ENCODE measurements at regions not wholly inside any gene's neighbourhood (a gene's known extent, or its start where the extent isn't known, plus 50 kb on each side); places are given as distances from the start of the nearest gene placed in this dataset.

- no peak for TF ChIP-seq CTCF (conservative IDR thresholded peaks at IDR 0.05)
- no peaks in the 10 kb centered on the region for H4K20me1 ChIP-seq (ENCODE audit: control insufficient read depth, insufficient read depth, insufficient read length)
- H3K18ac ChIP-seq (ENCODE audit: insufficient read length, low read depth, low read length) = no peak overlapping the region
- Mint-ChIP-seq H3K4me3 (no peak overlapping the region), H3K27me3 (ENCODE audit: low read depth) (no peaks in the 10 kb centered on the region), H3K4me1 (peaks cover 39 to 41% of the 10 kb centered on the region in 2 experiments), H3K9me3 (no peaks in the 10 kb centered on the region; a peak in 1 of 5 replicates), H3K36me3 (ENCODE audit: insufficient read depth in 1 of 3, low read depth in 3 of 3) (no peaks in the 10 kb centered on the region; a peak in 2 of 7 replicates), H3K27ac (no peak overlapping the region)
- H3K9me3 ChIP-seq (ENCODE audit: control insufficient read depth, low read depth, low read length) = no peaks in the 10 kb centered on the region
- no peak overlapping the region for H2BK20ac ChIP-seq (ENCODE audit: low read depth, low read length, poor library complexity, severe bottlenecking)
- H3K4me2 ChIP-seq (ENCODE audit: insufficient read depth, insufficient read length, low read length) = no peak overlapping the region
- no peaks in the 10 kb centered on the region for H3K79me1 ChIP-seq (ENCODE audit: insufficient read depth, low read depth, low read length, poor library complexity, severe bottlenecking)
- no peak for DNase-seq
- H3T11ph ChIP-seq (ENCODE audit: low read length) = no peak overlapping the region
- WGBS (ENCODE audit: extremely low coverage, insufficient read length, low lambda C conversion rate) = no CpG with 5 or more reads among the region's 1 CpG
- H3K9ac ChIP-seq (ENCODE audit: extremely low read depth, insufficient read length, low read length) = no peak overlapping the region
- H3K56ac ChIP-seq (ENCODE audit: insufficient read length, low read depth, low read length) = no peak overlapping the region
- H3K23me2 ChIP-seq (ENCODE audit: insufficient read length, low read depth, low read length, poor library complexity, severe bottlenecking) = no peaks in the 10 kb centered on the region
- no peak overlapping the region for H3K27ac ChIP-seq (ENCODE audit: insufficient read length, low read depth, low read length)
- H3K4me1 ChIP-seq (ENCODE audit: insufficient read depth, low read length) = peaks cover 13% of the 10 kb centered on the region; the same call in 1 of the 2 replicates
- H2BK15ac ChIP-seq (ENCODE audit: low read depth, low read length) = no peak overlapping the region
- H4K91ac ChIP-seq (ENCODE audit: insufficient read length, low read depth, low read length) = no peak overlapping the region
- H4K8ac ChIP-seq (replicated peaks; ENCODE audit: insufficient read length, low read depth, low read length) = no peak overlapping the region
- H3K4ac ChIP-seq (ENCODE audit: low read depth, low read length) = no peak overlapping the region
- no peak overlapping the region for H2AK5ac ChIP-seq (ENCODE audit: insufficient read length, low read length)
- no peaks in the 10 kb centered on the region for H3K27me3 ChIP-seq (ENCODE audit: insufficient read depth, low read length)
- no peak overlapping the region for H3K23ac ChIP-seq (ENCODE audit: insufficient read length, low read depth, low read length)
- H3K79me2 ChIP-seq (ENCODE audit: insufficient read depth, low read length) = no peaks in the 10 kb centered on the region
- H4K5ac ChIP-seq (ENCODE audit: insufficient read length, low read depth, low read length) = no peak overlapping the region
- no peak overlapping the region for H3K14ac ChIP-seq (ENCODE audit: insufficient read depth, low read length)
- H2AFZ ChIP-seq (ENCODE audit: low read length) = no peak overlapping the region
- no peak overlapping the region for H2BK120ac ChIP-seq (ENCODE audit: low read depth, low read length, poor library complexity, severe bottlenecking)
- no peak overlapping the region for H2BK12ac ChIP-seq (ENCODE audit: insufficient read length, low read depth, low read length)
- H2BK5ac ChIP-seq (ENCODE audit: insufficient read length, low read length) = no peak overlapping the region
Measured at GRCh38 chr3:176526225-176526624, 671.1 kb downstream of the TBL1XR1 start.

Data from H9 (cell line).